DND-41 (cell line): ENCODE measurements at regions not wholly inside any gene's neighbourhood (a gene's known extent, or its start where the extent isn't known, plus 50 kb on each side); places are given as distances from the start of the nearest gene placed in this dataset.

Experiments
- CTCF ChIP-seq: IDR thresholded peaks from 2 replicates; pipeline ENCODE4 v1.5.1; 2012; ENCODE audit warnings: borderline replicate concordance, low read length, moderate library complexity, mild to moderate bottlenecking; ENCODE audit not compliant: poor library complexity, severe bottlenecking; ENCODE audit errors: extremely low read depth
- EZH2 ChIP-seq: IDR thresholded peaks from 3 replicates; pipeline ENCODE4 v1.6.1; 2012; ENCODE audit warnings: borderline replicate concordance, low read depth, mild to moderate bottlenecking, moderate library complexity, low read length, inconsistent platforms; ENCODE audit not compliant: severe bottlenecking

GRCh38 chr3:44099566-44100297, 142.0 kb upstream of the TOPAZ1 start:
- TF ChIP-seq CTCF = no peak
- TF ChIP-seq EZH2 = no peak
